Upper lobe of left lung (tissue), 4 donors: ENCODE measurements at regions not wholly inside any gene's neighbourhood (a gene's known extent, or its start where the extent isn't known, plus 50 kb on each side); places are given as distances from the start of the nearest gene placed in this dataset.

ENCODE experiments used
- POLR2A ChIP-seq, 4 donors: fragments of 450-650 bp; IDR thresholded peaks; one replicate each; pipeline ENCODE4 v1.5.1; 2016 to 2017; ENCODE audit warnings: antibody characterized with exemption in 4 of 4, mild to moderate bottlenecking in 2 of 4
- POLR2AphosphoS5 ChIP-seq, 2 donors: sonication (generic); formaldehyde crosslinking; IDR thresholded peaks; one replicate each; pipeline ENCODE4 v1.5.1; 2017; ENCODE audit warnings: antibody characterized with exemption in 2 of 2
- TF ChIP-seq, protein P1 (sequence below), 6 experiments: fragments of 450-650 bp in 4 of 6; fragments of 200-600 bp in 2 of 6; sonication (generic) in 2 of 6; IDR thresholded peaks; one replicate each; pipeline ENCODE4 v1.5.1; 2016 to 2019; ENCODE audit warnings: antibody characterized with exemption in 6 of 6

DNA sequence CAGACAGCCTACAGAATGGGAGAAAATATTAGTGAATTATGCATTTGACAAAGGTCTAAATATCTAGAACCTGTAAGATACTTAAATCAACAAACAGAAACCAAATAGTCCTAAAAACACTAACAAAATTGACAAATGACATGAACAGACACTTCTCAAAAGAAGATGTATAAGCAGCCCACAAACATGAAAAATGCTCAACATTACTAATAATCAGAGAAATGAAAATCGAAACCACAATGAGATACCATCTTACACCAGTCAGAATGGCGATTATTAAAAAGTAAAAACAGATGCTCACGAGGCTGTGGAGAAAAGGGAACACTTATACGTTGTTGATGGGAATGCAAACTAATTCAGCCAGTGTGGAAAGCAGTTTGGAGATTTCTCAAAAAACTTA is 1186.8 kb downstream of the DTWD2 start:
- TF ChIP-seq POLR2A (IDR thresholded peaks at IDR 0.05) (no peak), POLR2AphosphoS5 (IDR thresholded peaks at IDR 0.05) (no peak)
- TF ChIP-seq, protein P1, sequence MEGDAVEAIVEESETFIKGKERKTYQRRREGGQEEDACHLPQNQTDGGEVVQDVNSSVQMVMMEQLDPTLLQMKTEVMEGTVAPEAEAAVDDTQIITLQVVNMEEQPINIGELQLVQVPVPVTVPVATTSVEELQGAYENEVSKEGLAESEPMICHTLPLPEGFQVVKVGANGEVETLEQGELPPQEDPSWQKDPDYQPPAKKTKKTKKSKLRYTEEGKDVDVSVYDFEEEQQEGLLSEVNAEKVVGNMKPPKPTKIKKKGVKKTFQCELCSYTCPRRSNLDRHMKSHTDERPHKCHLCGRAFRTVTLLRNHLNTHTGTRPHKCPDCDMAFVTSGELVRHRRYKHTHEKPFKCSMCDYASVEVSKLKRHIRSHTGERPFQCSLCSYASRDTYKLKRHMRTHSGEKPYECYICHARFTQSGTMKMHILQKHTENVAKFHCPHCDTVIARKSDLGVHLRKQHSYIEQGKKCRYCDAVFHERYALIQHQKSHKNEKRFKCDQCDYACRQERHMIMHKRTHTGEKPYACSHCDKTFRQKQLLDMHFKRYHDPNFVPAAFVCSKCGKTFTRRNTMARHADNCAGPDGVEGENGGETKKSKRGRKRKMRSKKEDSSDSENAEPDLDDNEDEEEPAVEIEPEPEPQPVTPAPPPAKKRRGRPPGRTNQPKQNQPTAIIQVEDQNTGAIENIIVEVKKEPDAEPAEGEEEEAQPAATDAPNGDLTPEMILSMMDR (IDR thresholded peaks at IDR 0.05): no peak
